Activated T-cell treated with anti-CD3 and anti-CD28 coated beads for 1 hour (primary cell): ENCODE measurements at regions not wholly inside any gene's neighbourhood (a gene's known extent, or its start where the extent isn't known, plus 50 kb on each side); places are given as distances from the start of the nearest gene placed in this dataset.
"Not testable (repeated sequence)": the region's sequence is repeated elsewhere in the genome, so short reads cannot be mapped to it uniquely, and the experiment has no call there.

Source experiments
- DNase-seq: peaks from one replicate; pipeline ENCODE4 v3.0.0-alpha.2; 2020; ENCODE audit warnings: low read depth

GRCh38 chr16:5753381-5753780 lies 655.8 kb upstream of the EEF2KMT start:
- DNase-seq = no peak

GRCh38 chr16:5751216-5751615 lies 653.6 kb upstream of the EEF2KMT start:
- no peak for DNase-seq

GRCh38 chr16:5750439-5750838 lies 652.8 kb upstream of the EEF2KMT start:
- DNase-seq = not testable (repeated sequence)

GRCh38 chr16:5738586-5738985 lies 641.0 kb upstream of the EEF2KMT start:
- DNase-seq = no peak

GRCh38 chr16:5736209-5736930 lies 638.8 kb upstream of the EEF2KMT start:
- DNase-seq = no peak

- DNase-seq = no peak
These were observed 637.8 kb upstream of the EEF2KMT start for GRCh38 chr16:5735444-5735843.

GRCh38 chr16:5730783-5731182 lies 633.2 kb upstream of the EEF2KMT start:
- DNase-seq = no peak

- no peak for DNase-seq
These were observed 624.6 kb upstream of the EEF2KMT start for GRCh38 chr16:5722116-5722619.

- DNase-seq = no peak
These were observed 617.6 kb upstream of the EEF2KMT start for GRCh38 chr16:5715155-5715554.

GRCh38 chr16:5709889-5710288 lies 612.3 kb upstream of the EEF2KMT start:
- no peak for DNase-seq

- DNase-seq = no peak
These were observed 608.6 kb upstream of the EEF2KMT start for GRCh38 chr16:5706211-5706610.

- no peak for DNase-seq
These were observed 606.7 kb upstream of the EEF2KMT start for GRCh38 chr16:5704271-5704670.

- no peak for DNase-seq
These were observed 595.8 kb upstream of the EEF2KMT start for GRCh38 chr16:5693426-5693825.

GRCh38 chr16:5681966-5682365 lies 584.4 kb upstream of the EEF2KMT start:
- DNase-seq = no peak

GRCh38 chr16:5678371-5678770 lies 580.8 kb upstream of the EEF2KMT start:
- DNase-seq = no peak

- no peak for DNase-seq
These were observed 573.8 kb upstream of the EEF2KMT start for GRCh38 chr16:5671421-5671820.

- DNase-seq = no peak
These were observed 572.6 kb upstream of the EEF2KMT start for GRCh38 chr16:5670198-5670597.

GRCh38 chr16:5668553-5668952 lies 571.0 kb upstream of the EEF2KMT start:
- DNase-seq = no peak

- DNase-seq = no peak
These were observed 568.2 kb upstream of the EEF2KMT start for GRCh38 chr16:5665834-5666233.

GRCh38 chr16:5653789-5654188 lies 556.2 kb upstream of the EEF2KMT start:
- no peak for DNase-seq

GRCh38 chr16:5653041-5653440 lies 555.4 kb upstream of the EEF2KMT start:
- DNase-seq = no peak

GRCh38 chr16:5649762-5650743 lies 552.5 kb upstream of the EEF2KMT start:
- DNase-seq = no peak

- DNase-seq = no peak
These were observed 549.5 kb upstream of the EEF2KMT start for GRCh38 chr16:5647051-5647450.
